ENCODE measurements at regions not wholly inside any gene's neighbourhood (a gene's known extent, or its start where the extent isn't known, plus 50 kb on each side); places are given as distances from the start of the nearest gene placed in this dataset.

DNA sequence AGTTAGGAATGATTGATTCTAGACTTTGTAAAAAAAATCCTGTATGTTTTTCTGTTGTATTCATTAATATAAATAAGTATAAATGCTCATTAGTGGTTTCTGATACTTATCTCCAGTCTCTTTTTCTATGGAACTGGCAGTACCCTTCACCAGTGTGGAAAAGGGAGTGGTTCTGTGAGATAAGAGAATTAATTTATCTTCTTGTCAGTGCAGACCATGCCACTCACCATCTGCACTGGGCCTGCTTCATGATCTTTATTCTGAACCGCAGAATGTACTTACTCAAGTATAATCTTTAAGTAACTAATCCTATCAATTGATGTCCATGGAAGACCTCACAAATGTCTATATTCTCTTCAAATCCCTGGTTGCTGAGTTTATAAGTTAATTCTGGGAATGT, 836.1 kb upstream of the CDH8 start:
- TF ChIP-seq, protein P1, sequence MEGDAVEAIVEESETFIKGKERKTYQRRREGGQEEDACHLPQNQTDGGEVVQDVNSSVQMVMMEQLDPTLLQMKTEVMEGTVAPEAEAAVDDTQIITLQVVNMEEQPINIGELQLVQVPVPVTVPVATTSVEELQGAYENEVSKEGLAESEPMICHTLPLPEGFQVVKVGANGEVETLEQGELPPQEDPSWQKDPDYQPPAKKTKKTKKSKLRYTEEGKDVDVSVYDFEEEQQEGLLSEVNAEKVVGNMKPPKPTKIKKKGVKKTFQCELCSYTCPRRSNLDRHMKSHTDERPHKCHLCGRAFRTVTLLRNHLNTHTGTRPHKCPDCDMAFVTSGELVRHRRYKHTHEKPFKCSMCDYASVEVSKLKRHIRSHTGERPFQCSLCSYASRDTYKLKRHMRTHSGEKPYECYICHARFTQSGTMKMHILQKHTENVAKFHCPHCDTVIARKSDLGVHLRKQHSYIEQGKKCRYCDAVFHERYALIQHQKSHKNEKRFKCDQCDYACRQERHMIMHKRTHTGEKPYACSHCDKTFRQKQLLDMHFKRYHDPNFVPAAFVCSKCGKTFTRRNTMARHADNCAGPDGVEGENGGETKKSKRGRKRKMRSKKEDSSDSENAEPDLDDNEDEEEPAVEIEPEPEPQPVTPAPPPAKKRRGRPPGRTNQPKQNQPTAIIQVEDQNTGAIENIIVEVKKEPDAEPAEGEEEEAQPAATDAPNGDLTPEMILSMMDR (IDR thresholded peaks at IDR 0.05) = no peak
- TF ChIP-seq, protein P2, sequence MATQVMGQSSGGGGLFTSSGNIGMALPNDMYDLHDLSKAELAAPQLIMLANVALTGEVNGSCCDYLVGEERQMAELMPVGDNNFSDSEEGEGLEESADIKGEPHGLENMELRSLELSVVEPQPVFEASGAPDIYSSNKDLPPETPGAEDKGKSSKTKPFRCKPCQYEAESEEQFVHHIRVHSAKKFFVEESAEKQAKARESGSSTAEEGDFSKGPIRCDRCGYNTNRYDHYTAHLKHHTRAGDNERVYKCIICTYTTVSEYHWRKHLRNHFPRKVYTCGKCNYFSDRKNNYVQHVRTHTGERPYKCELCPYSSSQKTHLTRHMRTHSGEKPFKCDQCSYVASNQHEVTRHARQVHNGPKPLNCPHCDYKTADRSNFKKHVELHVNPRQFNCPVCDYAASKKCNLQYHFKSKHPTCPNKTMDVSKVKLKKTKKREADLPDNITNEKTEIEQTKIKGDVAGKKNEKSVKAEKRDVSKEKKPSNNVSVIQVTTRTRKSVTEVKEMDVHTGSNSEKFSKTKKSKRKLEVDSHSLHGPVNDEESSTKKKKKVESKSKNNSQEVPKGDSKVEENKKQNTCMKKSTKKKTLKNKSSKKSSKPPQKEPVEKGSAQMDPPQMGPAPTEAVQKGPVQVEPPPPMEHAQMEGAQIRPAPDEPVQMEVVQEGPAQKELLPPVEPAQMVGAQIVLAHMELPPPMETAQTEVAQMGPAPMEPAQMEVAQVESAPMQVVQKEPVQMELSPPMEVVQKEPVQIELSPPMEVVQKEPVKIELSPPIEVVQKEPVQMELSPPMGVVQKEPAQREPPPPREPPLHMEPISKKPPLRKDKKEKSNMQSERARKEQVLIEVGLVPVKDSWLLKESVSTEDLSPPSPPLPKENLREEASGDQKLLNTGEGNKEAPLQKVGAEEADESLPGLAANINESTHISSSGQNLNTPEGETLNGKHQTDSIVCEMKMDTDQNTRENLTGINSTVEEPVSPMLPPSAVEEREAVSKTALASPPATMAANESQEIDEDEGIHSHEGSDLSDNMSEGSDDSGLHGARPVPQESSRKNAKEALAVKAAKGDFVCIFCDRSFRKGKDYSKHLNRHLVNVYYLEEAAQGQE (IDR thresholded peaks at IDR 0.05; ENCODE audit: insufficient read depth in 1 of 2, low read depth in 2 of 2, low read length in 1 of 2) = no peak
